SK-N-SH (cell line): ENCODE measurements at regions not wholly inside any gene's neighbourhood (a gene's known extent, or its start where the extent isn't known, plus 50 kb on each side); places are given as distances from the start of the nearest gene placed in this dataset.
"Not testable (repeated sequence)": the region's sequence is repeated elsewhere in the genome, so short reads cannot be mapped to it uniquely, and the experiment has no call there.

ENCODE experiments used
- CTCF ChIA-PET: fragments of 300-600, 350-600 bp; formaldehyde crosslinking; extraction: SDS; loops from one replicate; lab custom pipeline; 2021; lab: Yijun Ruan, JAX
- POLR2A ChIA-PET: fragments of 350-600 bp; sonication (Branson Sonifier 250); formaldehyde crosslinking; extraction: SDS; loops from one replicate; lab custom pipeline; 2020; ENCODE audit warnings: antibody characterized with exemption, inconsistent platforms; lab: Yijun Ruan, JAX
- DNase-seq: peaks from one replicate; pipeline ENCODE4 v3.0.0; 2012
- H2AFZ ChIP-seq: fragments of 200-600 bp; sonication (generic); 2 replicates; pipeline ENCODE4 v1.8.1; 2016; ENCODE audit warnings: antibody characterized with exemption, mild to moderate bottlenecking, low read depth
- H3F3A ChIP-seq: fragments of 200-600 bp; sonication (generic); replicated peaks from 2 replicates; pipeline ENCODE3; 2016; ENCODE audit warnings: antibody characterized with exemption, mild to moderate bottlenecking; ENCODE audit not compliant: insufficient read depth
- H3K27ac ChIP-seq, 2 experiments: fragments of 200-500 bp in 1 of 2; fragments of 200-600 bp in 1 of 2; sonication (Bioruptor generic) in 1 of 2; sonication (generic), shearing (Covaris generic) in 1 of 2; 2 replicates each; pipeline versions ENCODE4 v1.5.1 to v1.6.1; 2014 to 2016; ENCODE audit warnings: low read depth in 2 of 2, inconsistent platforms in 1 of 2, low read length in 1 of 2, mild to moderate bottlenecking in 1 of 2, mixed read lengths in 1 of 2
- H3K27me3 ChIP-seq: fragments of 200-600 bp; sonication (generic), shearing (Covaris generic); 2 replicates; pipeline ENCODE4 v1.6.1; 2016; ENCODE audit warnings: mixed run types; ENCODE audit not compliant: insufficient read depth
- H3K36me3 ChIP-seq, 2 experiments: fragments of 200-500 bp in 1 of 2; fragments of 200-600 bp in 1 of 2; sonication (Bioruptor generic) in 1 of 2; sonication (generic) in 1 of 2; replicated peaks in 1 of 2; 2 replicates each; pipeline versions ENCODE3 to v1.5.1; 2014 to 2016; ENCODE audit warnings: low read length in 1 of 2, mild to moderate bottlenecking in 1 of 2; ENCODE audit not compliant: insufficient read depth in 2 of 2, control insufficient read depth in 1 of 2
- H3K4me1 ChIP-seq, 2 experiments: fragments of 200-500 bp in 1 of 2; fragments of 200-600 bp in 1 of 2; sonication (Bioruptor generic) in 1 of 2; sonication (generic), shearing (Covaris generic) in 1 of 2; 2 replicates each; pipeline versions ENCODE4 v1.5.1 to v1.6.1; 2014 to 2016; ENCODE audit warnings: low read depth in 1 of 2, low read length in 1 of 2, mixed run types in 1 of 2; ENCODE audit not compliant: insufficient read depth in 2 of 2, control insufficient read depth in 1 of 2
- H3K4me2 ChIP-seq: fragments of 200-600 bp; sonication (generic), shearing (Covaris generic); 2 replicates; pipeline ENCODE4 v1.6.1; 2017; ENCODE audit warnings: mixed run types
- H3K4me3 ChIP-seq, 2 experiments: fragments of 200-500 bp in 1 of 2; fragments of 200-600 bp in 1 of 2; sonication (Bioruptor generic) in 1 of 2; sonication (generic), shearing (Covaris generic) in 1 of 2; 2 replicates each; pipeline versions ENCODE4 v1.5.1 to v1.8.1; 2014 to 2016; ENCODE audit warnings: low read depth in 2 of 2, inconsistent platforms in 1 of 2, low read length in 1 of 2, mild to moderate bottlenecking in 1 of 2, mixed read lengths in 1 of 2, moderate library complexity in 1 of 2
- H3K79me2 ChIP-seq: fragments of 200-600 bp; sonication (generic); 2 replicates; pipeline ENCODE4 v1.8.1; 2017; ENCODE audit warnings: mild to moderate bottlenecking; ENCODE audit not compliant: insufficient read depth
- H3K9ac ChIP-seq: fragments of 200-600 bp; sonication (generic); 2 replicates; pipeline ENCODE4 v1.6.1; 2017; ENCODE audit warnings: mixed run types
- H3K9me2 ChIP-seq: fragments of 200-600 bp; sonication (generic); 2 replicates; pipeline ENCODE4 v1.6.1; 2017; ENCODE audit warnings: mixed run types
- H3K9me3 ChIP-seq: fragments of 200-600 bp; sonication (generic); 2 replicates; pipeline ENCODE4 v1.6.1; 2017; ENCODE audit warnings: mixed run types, mild to moderate bottlenecking, moderate library complexity
- H4K20me1 ChIP-seq: fragments of 200-600 bp; sonication (generic); 2 replicates; pipeline ENCODE4 v1.6.1; 2017; ENCODE audit warnings: mild to moderate bottlenecking, mixed run types; ENCODE audit not compliant: insufficient read depth
- EP300 ChIP-seq, 2 experiments: IDR thresholded peaks; 2 replicates each; pipeline versions ENCODE4 v1.4.0 to v1.6.1; 2012; ENCODE audit warnings: borderline replicate concordance in 1 of 2, low read depth in 1 of 2, low read length in 1 of 2
- FOSL2 ChIP-seq: IDR thresholded peaks from 2 replicates; pipeline ENCODE4 v1.4.0; 2012; ENCODE audit warnings: low read depth, mild to moderate bottlenecking, moderate library complexity, borderline replicate concordance
- FOXM1 ChIP-seq: IDR thresholded peaks from 2 replicates; pipeline ENCODE4 v1.4.0; 2012; ENCODE audit warnings: low read depth, mild to moderate bottlenecking
- JUND ChIP-seq: IDR thresholded peaks from 2 replicates; pipeline ENCODE4 v1.4.0; 2012
- MEF2A ChIP-seq: IDR thresholded peaks from 2 replicates; pipeline ENCODE4 v1.4.0; 2012; ENCODE audit warnings: low read depth, borderline replicate concordance
- NFIC ChIP-seq: IDR thresholded peaks from 2 replicates; pipeline ENCODE4 v1.4.0; 2012; ENCODE audit warnings: borderline replicate concordance
- RXRA ChIP-seq: IDR thresholded peaks from 2 replicates; pipeline ENCODE4 v1.4.0; 2012; ENCODE audit warnings: low read depth, mild to moderate bottlenecking, borderline replicate concordance
- TCF12 ChIP-seq: IDR thresholded peaks from 2 replicates; pipeline ENCODE4 v1.4.0; 2012
- TEAD4 ChIP-seq: IDR thresholded peaks from 2 replicates; pipeline ENCODE4 v1.4.0; 2012; ENCODE audit warnings: mild to moderate bottlenecking, borderline replicate concordance; ENCODE audit not compliant: insufficient read depth
- WGBS: methylation state at CpG from one replicate; pipeline ENCODE4 v1.1.6; 2017; ENCODE audit warnings: low lambda C conversion rate; 5-methylcytosine and 5-hydroxymethylcytosine counted together
- TF ChIP-seq, protein P1 (sequence below): IDR thresholded peaks from 2 replicates; pipeline ENCODE4; 2012

DNA sequence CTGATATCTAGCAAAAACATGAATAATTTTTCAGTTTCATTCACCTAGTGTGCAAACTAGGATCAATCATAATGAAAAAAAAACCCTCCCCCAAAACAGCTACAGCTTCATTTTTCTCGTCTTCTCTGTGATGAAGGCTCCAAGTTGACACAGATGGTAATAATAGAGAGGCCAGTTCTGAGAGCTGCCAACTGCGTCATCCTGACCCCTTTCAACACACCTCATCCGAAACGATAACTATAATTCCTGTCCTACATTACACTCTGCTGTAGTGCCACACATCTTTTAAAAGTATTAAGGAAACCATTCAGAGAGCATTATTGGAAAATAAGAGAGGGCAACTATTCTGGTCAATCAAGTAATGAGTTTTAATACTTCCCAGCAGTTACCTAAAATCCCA, 962.3 kb upstream of the ADAMTS5 start:
- not testable (repeated sequence) for H4K20me1 ChIP-seq, H2AFZ ChIP-seq, DNase-seq, H3K4me2 ChIP-seq
- peak; percentile 48 for TF ChIP-seq TCF12
- TF ChIP-seq, all 33 proteins: peak for 1; not testable (repeated sequence) for 32
- H3K27me3 ChIP-seq, POLR2A ChIA-PET, H3K9me3 ChIP-seq, H3K9me2 ChIP-seq, H3K4me1 ChIP-seq, H3K79me2 ChIP-seq, CTCF ChIA-PET, H3K4me3 ChIP-seq, H3K36me3 ChIP-seq, H3K9ac ChIP-seq: not testable (repeated sequence)
- Histone ChIP-seq H3K27ac (peak overlapping the region; percentile 68 to 75), H3F3A (peaks cover 13% of the 10 kb centered on the region)
- WGBS: 3% methylated on average over 4 of the region's 4 CpGs

DNA sequence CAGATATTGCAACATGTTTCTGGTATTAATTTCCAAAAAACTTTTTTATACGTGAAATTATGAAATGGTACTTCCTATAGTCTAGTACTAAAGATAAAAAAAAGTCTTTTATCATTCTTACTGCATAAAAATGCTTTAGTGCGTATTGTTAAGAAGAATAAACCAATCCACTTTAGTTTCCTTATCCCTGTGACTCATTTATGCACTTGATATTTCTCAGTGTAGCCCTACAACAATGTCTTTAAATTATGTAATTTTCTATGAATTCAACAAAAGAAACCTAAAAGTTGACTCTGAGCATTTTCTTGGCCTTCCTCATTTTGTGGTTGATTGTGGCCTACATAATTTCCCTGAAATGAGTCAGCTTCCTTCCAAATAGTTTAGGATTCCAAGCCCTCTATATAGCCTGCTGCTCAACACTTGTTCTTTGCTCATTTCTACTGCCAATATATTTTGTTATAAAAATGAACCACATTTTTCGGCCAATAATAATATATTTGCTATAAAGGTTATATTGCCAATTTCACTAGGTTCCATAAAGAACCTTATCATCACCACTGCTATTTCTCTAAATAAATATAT, 961.7 kb upstream of the ADAMTS5 start:
- H3K9ac ChIP-seq, H3K9me3 ChIP-seq, CTCF ChIA-PET, H3K79me2 ChIP-seq, H3K9me2 ChIP-seq, H3K27me3 ChIP-seq: not testable (repeated sequence)
- WGBS: 21% methylated on average over 3 of the region's 3 CpGs
- Histone ChIP-seq H3K27ac (peak overlapping the region; percentile 68 to 75), H3F3A (peaks cover 13% of the 10 kb centered on the region)
- TF ChIP-seq TCF12 (peak; percentile 69), MEF2A (peak; percentile 15; the same call in 1 of the 2 replicates), FOSL2 (peak; percentile 77), RXRA (peak; percentile 36; the same call in 1 of the 2 replicates), JUND (peak; percentile 83), FOXM1 (0 out of 2 replicates have a peak, but pooled peaks have one; percentile 15), TEAD4 (peak; percentile 63; the same call in 1 of the 2 replicates), NFIC (peak; percentile 61; the same call in 1 of the 2 replicates), EP300 (IDR thresholded peaks at IDR 0.05; ENCODE audit: borderline replicate concordance in 1 of 2, low read depth in 1 of 2, low read length in 1 of 2) (peak in 1 of 2 experiments; percentile 78; a peak in 2 of 4 replicates)
- TF ChIP-seq, protein P1, sequence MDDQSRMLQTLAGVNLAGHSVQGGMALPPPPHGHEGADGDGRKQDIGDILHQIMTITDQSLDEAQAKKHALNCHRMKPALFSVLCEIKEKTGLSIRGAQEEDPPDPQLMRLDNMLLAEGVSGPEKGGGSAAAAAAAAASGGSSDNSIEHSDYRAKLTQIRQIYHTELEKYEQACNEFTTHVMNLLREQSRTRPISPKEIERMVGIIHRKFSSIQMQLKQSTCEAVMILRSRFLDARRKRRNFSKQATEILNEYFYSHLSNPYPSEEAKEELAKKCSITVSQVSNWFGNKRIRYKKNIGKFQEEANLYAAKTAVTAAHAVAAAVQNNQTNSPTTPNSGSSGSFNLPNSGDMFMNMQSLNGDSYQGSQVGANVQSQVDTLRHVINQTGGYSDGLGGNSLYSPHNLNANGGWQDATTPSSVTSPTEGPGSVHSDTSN: peak; percentile 62
- TF ChIP-seq, all 33 proteins: peak for 10; not testable (repeated sequence) for 23
- H2AFZ ChIP-seq, POLR2A ChIA-PET, H3K4me2 ChIP-seq, H3K4me1 ChIP-seq, H3K4me3 ChIP-seq, H3K36me3 ChIP-seq, H4K20me1 ChIP-seq, DNase-seq: not testable (repeated sequence)

DNA sequence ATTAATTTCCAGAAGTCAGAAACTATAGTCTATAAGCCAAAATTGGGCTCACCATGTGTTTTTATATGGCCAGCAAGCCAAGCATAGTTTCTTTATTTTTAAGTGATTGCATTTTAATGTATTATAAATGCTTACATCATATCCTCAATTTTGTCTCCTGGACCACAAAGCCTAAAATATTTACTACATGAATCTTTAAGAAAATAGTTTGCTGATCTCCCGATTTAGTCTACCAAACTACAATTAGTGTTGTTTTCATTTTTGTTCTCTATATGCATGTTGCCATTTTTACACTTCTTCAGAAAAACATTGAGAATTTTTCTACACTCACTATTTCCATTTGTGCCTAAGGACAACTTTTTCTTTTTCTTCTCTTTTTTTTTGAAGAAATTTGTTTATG, 954.5 kb upstream of the ADAMTS5 start:
- H3F3A ChIP-seq, H3K36me3 ChIP-seq, H3K27ac ChIP-seq, H4K20me1 ChIP-seq, H2AFZ ChIP-seq, DNase-seq, H3K4me2 ChIP-seq, POLR2A ChIA-PET, H3K9me2 ChIP-seq, H3K9ac ChIP-seq, CTCF ChIA-PET, H3K4me1 ChIP-seq, H3K27me3 ChIP-seq, H3K9me3 ChIP-seq, H3K4me3 ChIP-seq, H3K79me2 ChIP-seq: not testable (repeated sequence)
- 72% methylated on average over 1 of the region's 1 CpG for WGBS

DNA sequence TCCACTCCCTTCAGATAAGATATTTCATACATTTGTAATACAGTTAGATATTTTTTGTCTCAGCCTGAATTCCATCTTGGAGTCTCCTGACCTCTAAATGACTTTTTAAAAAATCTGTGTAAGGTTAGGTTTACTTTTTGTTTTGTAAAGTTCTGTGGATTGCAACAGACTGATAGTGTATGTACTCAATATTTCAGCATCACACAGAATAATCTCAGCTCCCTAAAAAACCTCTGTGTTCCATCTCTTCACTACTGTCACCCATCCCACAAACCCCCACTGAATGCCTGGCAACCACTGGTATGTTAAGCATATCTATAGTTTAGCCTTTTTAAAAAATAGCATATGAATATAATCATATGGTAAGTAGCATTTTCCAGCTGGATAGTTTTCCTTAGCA, 951.1 kb upstream of the ADAMTS5 start:
- H3K9me2 ChIP-seq, H3K9me3 ChIP-seq, H3K9ac ChIP-seq, DNase-seq, H3K4me3 ChIP-seq, H3K36me3 ChIP-seq, POLR2A ChIA-PET, H3F3A ChIP-seq, H3K79me2 ChIP-seq, CTCF ChIA-PET, H3K4me2 ChIP-seq, H3K27me3 ChIP-seq, H2AFZ ChIP-seq, H3K4me1 ChIP-seq, H3K27ac ChIP-seq, H4K20me1 ChIP-seq: not testable (repeated sequence)

DNA sequence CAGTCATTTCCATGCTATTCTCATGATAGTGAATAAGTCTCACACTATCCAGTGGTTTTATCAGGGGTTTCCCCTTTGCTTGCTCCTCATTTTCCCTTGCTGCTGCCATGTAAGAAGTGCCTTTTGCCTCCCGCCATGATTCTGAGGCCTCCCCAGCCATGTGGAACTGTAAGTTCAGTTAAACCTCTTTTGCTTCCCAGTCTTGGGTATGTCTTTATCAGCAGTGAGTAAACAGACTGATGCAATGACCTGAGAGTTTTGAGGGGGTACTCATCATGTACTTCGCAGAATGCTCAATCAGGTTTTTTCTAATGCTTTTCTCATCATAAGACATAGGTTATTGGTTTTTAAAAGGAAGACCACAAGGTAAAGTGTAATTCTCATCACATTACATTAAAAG, 949.4 kb upstream of the ADAMTS5 start:
- H3K36me3 ChIP-seq, H3K4me3 ChIP-seq, DNase-seq, H3K79me2 ChIP-seq, H3K9ac ChIP-seq, POLR2A ChIA-PET, H4K20me1 ChIP-seq, H3F3A ChIP-seq, H3K4me1 ChIP-seq, H3K4me2 ChIP-seq, H3K9me3 ChIP-seq, H3K9me2 ChIP-seq, H3K27me3 ChIP-seq, CTCF ChIA-PET, H2AFZ ChIP-seq, H3K27ac ChIP-seq: not testable (repeated sequence)
- 71% methylated on average over 2 of the region's 2 CpGs for WGBS
